ENCODE measurements at regions not wholly inside any gene's neighbourhood (a gene's known extent, or its start where the extent isn't known, plus 50 kb on each side); places are given as distances from the start of the nearest gene placed in this dataset.
"Not testable (repeated sequence)": the region's sequence is repeated elsewhere in the genome, so short reads cannot be mapped to it uniquely, and the experiment has no call there.

- not testable (repeated sequence) for ATAC-seq; H3K9me3 Mint-ChIP-seq; H3K4me1 Mint-ChIP-seq (ENCODE audit: low read depth in 2 of 2); H3K27me3 Mint-ChIP-seq; H3K4me3 Mint-ChIP-seq; H3K27ac Mint-ChIP-seq; H3K36me3 Mint-ChIP-seq; DNase-seq (ENCODE audit: low spot score)
These were observed 187.0 kb upstream of the TP53TG3D start for GRCh38 chr16:32066016-32066651.

GRCh38 chr16:32071586-32071985 is 181.5 kb upstream of the TP53TG3D start:
- ATAC-seq; DNase-seq (ENCODE audit: low spot score); H3K4me3 Mint-ChIP-seq; H3K9me3 Mint-ChIP-seq; H3K36me3 Mint-ChIP-seq; H3K27ac Mint-ChIP-seq; H3K4me1 Mint-ChIP-seq (ENCODE audit: low read depth in 2 of 2); H3K27me3 Mint-ChIP-seq: not testable (repeated sequence)

- ATAC-seq; H3K4me1 Mint-ChIP-seq (ENCODE audit: low read depth in 2 of 2); H3K27me3 Mint-ChIP-seq; DNase-seq (ENCODE audit: low spot score); H3K27ac Mint-ChIP-seq; H3K36me3 Mint-ChIP-seq; H3K9me3 Mint-ChIP-seq; H3K4me3 Mint-ChIP-seq: not testable (repeated sequence)
These were observed 169.2 kb upstream of the TP53TG3D start for GRCh38 chr16:32083891-32084290.

GRCh38 chr16:32084656-32085401 is 168.3 kb upstream of the TP53TG3D start:
- not testable (repeated sequence) for ATAC-seq; DNase-seq (ENCODE audit: low spot score); H3K27me3 Mint-ChIP-seq; H3K4me3 Mint-ChIP-seq; H3K4me1 Mint-ChIP-seq (ENCODE audit: low read depth in 2 of 2); H3K36me3 Mint-ChIP-seq; H3K9me3 Mint-ChIP-seq; H3K27ac Mint-ChIP-seq

- H3K27ac Mint-ChIP-seq; H3K27me3 Mint-ChIP-seq; H3K4me3 Mint-ChIP-seq; H3K9me3 Mint-ChIP-seq; H3K36me3 Mint-ChIP-seq; H3K4me1 Mint-ChIP-seq (ENCODE audit: low read depth in 2 of 2): not testable (repeated sequence)
- ATAC-seq (peak in 1 of 2 donors; percentile 20), DNase-seq (ENCODE audit: low spot score) (peak; percentile 59)
These were observed 167.5 kb upstream of the TP53TG3D start for GRCh38 chr16:32085438-32086141.

GRCh38 chr16:32115562-32115961 is 137.5 kb upstream of the TP53TG3D start:
- not testable (repeated sequence) for H3K4me3 Mint-ChIP-seq, H3K27me3 Mint-ChIP-seq, H3K27ac Mint-ChIP-seq

GRCh38 chr16:32116080-32116479 is 137.0 kb upstream of the TP53TG3D start:
- Mint-ChIP-seq H3K27ac (no peak overlapping the region), H3K27me3 (peaks cover 3 to 7% of the 10 kb centered on the region in 2 donors), H3K4me1 (ENCODE audit: low read depth in 2 of 2) (no peaks in the 10 kb centered on the region), H3K9me3 (no peaks in the 10 kb centered on the region), H3K4me3 (no peak overlapping the region), H3K36me3 (no peaks in the 10 kb centered on the region)
- ATAC-seq (no peak), DNase-seq (ENCODE audit: low spot score) (no peak)

More at GRCh38 chr16:32115562-32115961, 137.5 kb upstream of the TP53TG3D start:
- not testable (repeated sequence) for H3K4me1 Mint-ChIP-seq (ENCODE audit: low read depth in 2 of 2); ATAC-seq; H3K36me3 Mint-ChIP-seq; DNase-seq (ENCODE audit: low spot score); H3K9me3 Mint-ChIP-seq

GRCh38 chr16:32116533-32116932 is 136.6 kb upstream of the TP53TG3D start:
- not testable (repeated sequence) for DNase-seq (ENCODE audit: low spot score); H3K4me3 Mint-ChIP-seq; ATAC-seq

GRCh38 chr16:32120372-32120771 is 132.7 kb upstream of the TP53TG3D start:
- H3K27ac Mint-ChIP-seq; H3K36me3 Mint-ChIP-seq; H3K27me3 Mint-ChIP-seq; DNase-seq (ENCODE audit: low spot score); H3K4me3 Mint-ChIP-seq; H3K9me3 Mint-ChIP-seq; ATAC-seq; H3K4me1 Mint-ChIP-seq (ENCODE audit: low read depth in 2 of 2): not testable (repeated sequence)

More at GRCh38 chr16:32116533-32116932, 136.6 kb upstream of the TP53TG3D start:
- not testable (repeated sequence) for H3K27ac Mint-ChIP-seq; H3K36me3 Mint-ChIP-seq; H3K4me1 Mint-ChIP-seq (ENCODE audit: low read depth in 2 of 2); H3K9me3 Mint-ChIP-seq; H3K27me3 Mint-ChIP-seq

- not testable (repeated sequence) for H3K36me3 Mint-ChIP-seq, H3K27me3 Mint-ChIP-seq
These were observed 132.3 kb upstream of the TP53TG3D start for GRCh38 chr16:32120779-32121178.

GRCh38 chr16:32121273-32121900 is 131.7 kb upstream of the TP53TG3D start:
- ATAC-seq, H3K9me3 Mint-ChIP-seq: not testable (repeated sequence)

More at GRCh38 chr16:32120779-32121178, 132.3 kb upstream of the TP53TG3D start:
- H3K4me3 Mint-ChIP-seq; ATAC-seq; H3K9me3 Mint-ChIP-seq; H3K4me1 Mint-ChIP-seq (ENCODE audit: low read depth in 2 of 2); H3K27ac Mint-ChIP-seq; DNase-seq (ENCODE audit: low spot score): not testable (repeated sequence)

GRCh38 chr16:32152434-32152833 is 100.7 kb upstream of the TP53TG3D start:
- not testable (repeated sequence) for H3K4me1 Mint-ChIP-seq (ENCODE audit: low read depth in 2 of 2); DNase-seq (ENCODE audit: low spot score); H3K4me3 Mint-ChIP-seq; H3K36me3 Mint-ChIP-seq; H3K27me3 Mint-ChIP-seq; H3K9me3 Mint-ChIP-seq; ATAC-seq; H3K27ac Mint-ChIP-seq

More at GRCh38 chr16:32121273-32121900, 131.7 kb upstream of the TP53TG3D start:
- H3K27ac Mint-ChIP-seq; H3K4me1 Mint-ChIP-seq (ENCODE audit: low read depth in 2 of 2); DNase-seq (ENCODE audit: low spot score); H3K27me3 Mint-ChIP-seq; H3K36me3 Mint-ChIP-seq; H3K4me3 Mint-ChIP-seq: not testable (repeated sequence)

- not testable (repeated sequence) for DNase-seq (ENCODE audit: low spot score); ATAC-seq; H3K4me3 Mint-ChIP-seq
These were observed 65.0 kb upstream of the TP53TG3D start for GRCh38 chr16:32187918-32188669.

More at GRCh38 chr16:32187918-32188669, 65.0 kb upstream of the TP53TG3D start:
- H3K9me3 Mint-ChIP-seq; H3K27me3 Mint-ChIP-seq; H3K4me1 Mint-ChIP-seq (ENCODE audit: low read depth in 2 of 2); H3K27ac Mint-ChIP-seq; H3K36me3 Mint-ChIP-seq: not testable (repeated sequence)
